ENCODE measurements at regions not wholly inside any gene's neighbourhood (a gene's known extent, or its start where the extent isn't known, plus 50 kb on each side); places are given as distances from the start of the nearest gene placed in this dataset.

DNA sequence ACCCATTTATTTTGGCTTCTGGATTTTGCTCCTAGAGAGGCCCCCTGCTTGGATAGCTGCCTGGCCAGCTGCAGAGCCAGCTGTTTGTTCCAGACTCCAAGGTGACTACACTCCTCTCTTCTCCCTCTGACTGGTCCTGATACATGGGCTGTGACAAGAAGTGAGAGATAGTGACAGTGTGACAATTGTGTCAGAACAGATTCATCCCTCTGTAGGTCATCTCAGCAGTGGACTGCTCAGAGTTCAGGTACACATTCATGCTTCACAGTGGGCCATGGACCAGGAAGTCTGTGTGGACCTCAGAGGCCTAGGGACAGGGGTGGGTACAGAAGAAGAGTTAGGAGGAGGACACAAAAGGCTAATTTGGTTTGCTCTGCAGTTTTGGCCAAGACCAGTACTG is 188.2 kb upstream of the MKLN1 start:
- TF ChIP-seq POLR2A (IDR thresholded peaks at IDR 0.05; ENCODE audit: low read depth, low read length) = no peak
- no peak for TF ChIP-seq POLR2AphosphoS5 (IDR thresholded peaks at IDR 0.05; ENCODE audit: low read depth, low read length)
- no peak for TF ChIP-seq TAF1 (IDR thresholded peaks at IDR 0.05; ENCODE audit: low read depth, low read length)
- no peak for TF ChIP-seq PAX5 (IDR thresholded peaks at IDR 0.05; ENCODE audit: insufficient read depth, low read length, severe bottlenecking)
- no peak for TF ChIP-seq SPI1 (IDR thresholded peaks at IDR 0.05; ENCODE audit: low read depth, low read length)
- TF ChIP-seq POU2F2 (IDR thresholded peaks at IDR 0.05; ENCODE audit: low read depth, low read length) = no peak
